Epidermal melanocyte (primary cell): ENCODE measurements at regions not wholly inside any gene's neighbourhood (a gene's known extent, or its start where the extent isn't known, plus 50 kb on each side); places are given as distances from the start of the nearest gene placed in this dataset.
"Not testable (repeated sequence)": the region's sequence is repeated elsewhere in the genome, so short reads cannot be mapped to it uniquely, and the experiment has no call there.

ENCODE experiments used
- DNase-seq: peaks from one replicate; pipeline ENCODE4 v3.0.0; 2011; ENCODE audit warnings: low spot score; ENCODE audit not compliant: insufficient read length

- no peak for DNase-seq
Observed at GRCh38 chr2:14492920-14493503, 139.5 kb upstream of the LRATD1 start.

- DNase-seq = no peak
Observed at GRCh38 chr2:14494759-14495158, 137.8 kb upstream of the LRATD1 start.

- DNase-seq = no peak
Observed at GRCh38 chr2:14501061-14501460, 131.5 kb upstream of the LRATD1 start.

- not testable (repeated sequence) for DNase-seq
Observed at GRCh38 chr2:14506955-14507354, 125.6 kb upstream of the LRATD1 start.

DNA sequence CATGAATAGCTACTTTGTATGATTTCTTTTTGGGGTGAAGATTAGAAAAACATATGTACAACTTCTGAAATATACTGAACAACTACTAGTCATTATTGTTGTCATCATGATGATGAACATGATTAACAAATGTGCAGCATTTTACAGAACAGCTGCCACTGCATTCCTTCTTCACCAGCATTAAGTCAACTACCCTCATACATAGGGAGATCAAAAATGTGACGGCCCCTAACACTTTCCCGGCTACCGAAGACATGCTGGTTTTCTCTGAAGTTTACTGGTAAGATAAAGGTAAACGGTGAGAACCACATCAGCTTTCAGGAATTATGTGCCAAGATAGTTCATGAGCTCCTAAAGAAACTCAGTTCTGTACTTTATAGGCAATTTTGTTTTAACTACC is 121.0 kb upstream of the LRATD1 start:
- no peak for DNase-seq

- no peak for DNase-seq
Observed at GRCh38 chr2:14513903-14514302, 118.6 kb upstream of the LRATD1 start.

GRCh38 chr2:14516844-14517243 is 115.7 kb upstream of the LRATD1 start:
- no peak for DNase-seq

- DNase-seq = no peak
Observed at GRCh38 chr2:14517731-14518130, 114.8 kb upstream of the LRATD1 start.

DNA sequence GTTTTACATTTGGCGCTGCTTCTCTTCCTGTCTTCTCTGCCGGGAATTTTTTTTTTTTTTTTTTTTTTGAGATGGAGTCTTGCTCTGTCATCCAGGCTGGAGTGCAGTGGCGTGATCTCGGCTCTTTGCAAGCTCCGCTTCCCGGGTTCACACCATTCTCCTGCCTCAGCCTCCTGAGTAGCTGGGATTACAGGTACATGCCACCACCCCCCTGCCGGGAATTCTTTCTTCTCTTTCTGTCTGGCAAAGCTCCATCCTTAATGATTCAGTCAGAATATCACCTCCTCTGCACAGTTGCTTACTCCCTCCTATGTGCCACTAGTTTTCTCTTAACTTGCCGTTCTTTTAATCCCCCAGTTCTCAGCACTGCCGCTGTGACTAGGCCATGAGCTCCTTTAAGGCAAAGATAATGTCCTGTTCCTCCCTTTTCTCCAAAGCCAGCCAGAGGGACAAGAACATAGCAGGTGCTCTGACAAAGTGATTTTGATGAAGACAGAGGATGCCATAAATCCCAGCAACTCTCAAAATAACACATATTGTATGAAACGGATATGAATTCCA is 112.1 kb upstream of the LRATD1 start:
- DNase-seq = no peak

- DNase-seq = no peak
Observed at GRCh38 chr2:14524041-14524802, 108.3 kb upstream of the LRATD1 start.

GRCh38 chr2:14524803-14525080 is 107.8 kb upstream of the LRATD1 start:
- no peak for DNase-seq

DNA sequence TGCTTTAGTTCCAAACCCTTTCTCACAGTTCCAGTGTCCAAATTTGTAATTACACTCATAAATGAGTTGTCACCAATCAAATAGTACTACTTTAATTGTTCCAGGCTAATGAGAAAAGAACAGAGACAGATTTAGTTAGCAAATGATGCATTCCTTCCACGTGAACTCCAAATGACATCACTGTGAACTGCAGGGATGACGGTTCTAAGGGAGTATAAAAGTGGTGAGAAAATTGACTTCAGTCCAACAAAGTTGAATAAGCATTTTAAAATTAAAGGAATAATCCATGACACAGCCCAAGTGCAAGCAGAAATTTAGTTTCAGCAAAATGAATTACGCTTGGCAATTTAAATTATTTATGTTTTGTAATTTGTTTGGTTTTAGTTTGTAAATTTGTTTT is 102.0 kb upstream of the LRATD1 start:
- DNase-seq = no peak

- no peak for DNase-seq
Observed at GRCh38 chr2:14533131-14533757, 99.3 kb upstream of the LRATD1 start.

DNA sequence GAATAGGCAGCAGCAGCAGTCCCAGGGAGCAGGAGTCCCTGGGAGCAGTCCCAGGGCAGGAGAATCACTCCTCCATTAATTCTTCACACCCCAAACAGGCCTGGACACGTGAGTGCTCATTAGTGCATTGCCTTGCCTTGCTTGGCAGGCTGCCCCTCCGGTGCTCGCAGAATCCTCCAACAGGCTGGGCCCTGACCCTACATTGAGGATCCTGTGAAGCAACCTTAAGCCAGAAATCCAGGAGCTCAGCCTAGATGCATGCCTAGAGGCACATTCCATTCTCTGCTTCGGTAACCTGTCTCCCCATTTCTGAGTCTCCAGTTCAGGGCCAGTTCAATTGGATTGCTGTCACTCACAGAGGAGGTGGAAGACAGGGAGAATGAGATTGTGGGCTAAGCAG is 97.4 kb upstream of the LRATD1 start:
- no peak for DNase-seq

- no peak for DNase-seq
Observed at GRCh38 chr2:14536976-14537375, 95.5 kb upstream of the LRATD1 start.

DNA sequence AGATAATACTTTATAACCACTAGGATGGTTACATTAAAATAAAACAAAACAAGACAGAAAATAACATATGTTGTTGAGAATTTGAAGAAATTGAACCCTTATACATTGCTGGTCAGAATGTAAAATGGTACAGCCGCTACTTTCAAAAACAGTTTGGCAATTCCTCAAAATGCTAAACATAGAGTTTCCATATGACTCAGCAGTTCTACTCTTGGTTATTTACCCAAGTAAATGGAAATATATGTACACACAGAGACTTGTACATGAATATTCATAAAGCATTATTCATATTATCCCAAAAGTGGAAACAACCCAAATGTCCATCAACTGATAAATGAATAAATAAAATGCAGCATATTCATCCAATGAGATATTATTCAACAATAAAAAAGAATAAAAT is 92.5 kb upstream of the LRATD1 start:
- no peak for DNase-seq

GRCh38 chr2:14543284-14543683 is 89.2 kb upstream of the LRATD1 start:
- DNase-seq = no peak

DNA sequence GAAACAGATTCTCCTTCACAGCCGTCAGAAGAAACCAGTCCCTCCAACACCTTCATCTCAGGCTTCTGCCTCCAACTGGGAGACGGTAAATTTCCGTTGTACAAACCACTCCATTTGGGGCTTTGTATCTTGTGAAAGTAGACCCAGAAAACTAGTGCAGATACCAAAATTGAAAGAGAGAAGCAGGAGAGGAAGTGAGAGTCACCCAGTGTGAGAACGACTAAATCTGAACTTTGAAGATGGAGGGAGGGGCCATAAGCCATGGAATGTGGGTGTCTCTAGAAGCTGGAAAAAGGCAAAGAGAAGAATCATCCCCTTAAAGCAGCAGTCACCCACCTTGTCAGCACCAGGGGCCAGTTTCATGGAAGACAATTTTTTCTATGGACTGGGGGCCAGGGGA is 88.3 kb upstream of the LRATD1 start:
- DNase-seq = no peak

DNA sequence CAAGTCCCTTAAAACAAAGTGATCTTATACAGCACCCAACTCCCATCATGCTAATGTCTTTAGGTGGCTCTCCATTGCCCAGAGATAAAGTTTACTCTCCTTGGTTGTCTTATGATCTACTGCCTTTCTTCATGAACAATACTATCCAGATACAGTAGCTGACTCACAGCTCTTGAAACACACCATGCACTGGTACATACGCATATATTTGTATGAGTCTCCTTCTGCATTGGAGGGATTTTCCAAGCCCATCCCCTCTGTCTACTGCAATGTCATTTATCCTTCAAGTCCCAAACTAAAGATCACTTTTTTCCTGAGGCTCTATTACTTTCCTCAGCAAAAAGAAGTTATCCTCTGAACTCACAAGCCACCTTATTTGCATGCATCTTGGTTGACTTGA is 84.7 kb upstream of the LRATD1 start:
- no peak for DNase-seq

GRCh38 chr2:14550658-14551057 is 81.9 kb upstream of the LRATD1 start:
- DNase-seq = no peak

- no peak for DNase-seq
Observed at GRCh38 chr2:14551069-14551468, 81.4 kb upstream of the LRATD1 start.

DNA sequence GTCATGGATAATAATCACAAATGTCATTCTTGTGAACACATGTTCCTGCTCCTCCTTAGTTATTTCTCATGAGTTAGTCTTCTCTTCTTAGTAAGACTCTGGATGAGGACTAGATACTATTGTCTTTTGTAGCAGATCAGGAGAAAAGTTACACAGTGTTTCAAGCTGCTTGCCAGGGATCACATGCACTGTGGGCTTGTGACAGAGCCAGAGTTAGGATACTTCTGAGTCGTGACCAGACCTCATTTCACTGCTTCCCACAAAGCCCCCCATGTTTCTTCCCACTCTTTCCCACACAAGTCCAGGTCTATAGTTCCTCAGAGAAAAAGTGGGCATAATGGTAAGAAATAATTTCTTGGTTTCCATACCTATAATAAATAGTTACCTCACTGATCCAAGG is 80.2 kb upstream of the LRATD1 start:
- DNase-seq = no peak

GRCh38 chr2:14552818-14553217 is 79.7 kb upstream of the LRATD1 start:
- DNase-seq = no peak
